ENCODE measurements at regions not wholly inside any gene's neighbourhood (a gene's known extent, or its start where the extent isn't known, plus 50 kb on each side); places are given as distances from the start of the nearest gene placed in this dataset.

GRCh38 chr19:16001481-16002312 is 52.9 kb downstream of the OR10H4 start:
- no peak for TF ChIP-seq POLR2A (IDR thresholded peaks at IDR 0.05)
- TF ChIP-seq, protein P1, sequence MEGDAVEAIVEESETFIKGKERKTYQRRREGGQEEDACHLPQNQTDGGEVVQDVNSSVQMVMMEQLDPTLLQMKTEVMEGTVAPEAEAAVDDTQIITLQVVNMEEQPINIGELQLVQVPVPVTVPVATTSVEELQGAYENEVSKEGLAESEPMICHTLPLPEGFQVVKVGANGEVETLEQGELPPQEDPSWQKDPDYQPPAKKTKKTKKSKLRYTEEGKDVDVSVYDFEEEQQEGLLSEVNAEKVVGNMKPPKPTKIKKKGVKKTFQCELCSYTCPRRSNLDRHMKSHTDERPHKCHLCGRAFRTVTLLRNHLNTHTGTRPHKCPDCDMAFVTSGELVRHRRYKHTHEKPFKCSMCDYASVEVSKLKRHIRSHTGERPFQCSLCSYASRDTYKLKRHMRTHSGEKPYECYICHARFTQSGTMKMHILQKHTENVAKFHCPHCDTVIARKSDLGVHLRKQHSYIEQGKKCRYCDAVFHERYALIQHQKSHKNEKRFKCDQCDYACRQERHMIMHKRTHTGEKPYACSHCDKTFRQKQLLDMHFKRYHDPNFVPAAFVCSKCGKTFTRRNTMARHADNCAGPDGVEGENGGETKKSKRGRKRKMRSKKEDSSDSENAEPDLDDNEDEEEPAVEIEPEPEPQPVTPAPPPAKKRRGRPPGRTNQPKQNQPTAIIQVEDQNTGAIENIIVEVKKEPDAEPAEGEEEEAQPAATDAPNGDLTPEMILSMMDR (IDR thresholded peaks at IDR 0.05) = no peak
- no peak for TF ChIP-seq EP300 (IDR thresholded peaks at IDR 0.05)

Data from upper lobe of left lung (tissue), 4 donors.